GM18867 (cell line): ENCODE measurements at regions not wholly inside any gene's neighbourhood (a gene's known extent, or its start where the extent isn't known, plus 50 kb on each side); places are given as distances from the start of the nearest gene placed in this dataset.
A peak's percentile ranks its signal among the peaks of the same experiment; 100 is the strongest.

ENCODE experiments used
- ATAC-seq: cut with Tn5 transposase; IDR thresholded peaks from one replicate; pipeline ENCODE4 v1.9.1; 2021; ENCODE audit warnings: mild to moderate bottlenecking, moderate library complexity; ENCODE audit not compliant: unreplicated experiment

- ATAC-seq: no peak
These were observed 421.4 kb upstream of the DAB2 start for GRCh38 chr5:39846144-39846543.

- no peak for ATAC-seq
These were observed 419.0 kb upstream of the DAB2 start for GRCh38 chr5:39843767-39844166.

GRCh38 chr5:39835371-39835770 is 410.6 kb upstream of the DAB2 start:
- ATAC-seq: no peak

GRCh38 chr5:39829441-39829840 is 404.7 kb upstream of the DAB2 start:
- ATAC-seq: no peak

- ATAC-seq: no peak
These were observed 401.3 kb upstream of the DAB2 start for GRCh38 chr5:39826051-39826450.

GRCh38 chr5:39825301-39825700 is 400.5 kb upstream of the DAB2 start:
- ATAC-seq: no peak

GRCh38 chr5:39822020-39822419 is 397.2 kb upstream of the DAB2 start:
- no peak for ATAC-seq

- ATAC-seq: no peak
These were observed 392.1 kb upstream of the DAB2 start for GRCh38 chr5:39816866-39817265.

- ATAC-seq: no peak
These were observed 391.5 kb upstream of the DAB2 start for GRCh38 chr5:39816156-39816845.

GRCh38 chr5:39815711-39816110 is 390.9 kb upstream of the DAB2 start:
- no peak for ATAC-seq

GRCh38 chr5:39811381-39811780 is 386.6 kb upstream of the DAB2 start:
- ATAC-seq: no peak

- no peak for ATAC-seq
These were observed 383.9 kb upstream of the DAB2 start for GRCh38 chr5:39808656-39809055.

GRCh38 chr5:39801306-39801705 is 376.5 kb upstream of the DAB2 start:
- no peak for ATAC-seq

- ATAC-seq: no peak
These were observed 375.3 kb upstream of the DAB2 start for GRCh38 chr5:39800042-39800601.

GRCh38 chr5:39799242-39799641 is 374.5 kb upstream of the DAB2 start:
- no peak for ATAC-seq

- ATAC-seq: no peak
These were observed 369.9 kb upstream of the DAB2 start for GRCh38 chr5:39794513-39795210.

GRCh38 chr5:39785410-39785809 is 360.6 kb upstream of the DAB2 start:
- no peak for ATAC-seq

GRCh38 chr5:39783756-39784421 is 359.1 kb upstream of the DAB2 start:
- peak; percentile 49 for ATAC-seq

GRCh38 chr5:39780347-39780746 is 355.6 kb upstream of the DAB2 start:
- ATAC-seq: no peak

GRCh38 chr5:39779831-39780230 is 355.1 kb upstream of the DAB2 start:
- ATAC-seq: no peak

GRCh38 chr5:39775797-39776365 is 351.1 kb upstream of the DAB2 start:
- no peak for ATAC-seq
